ENCODE measurements at regions not wholly inside any gene's neighbourhood (a gene's known extent, or its start where the extent isn't known, plus 50 kb on each side); places are given as distances from the start of the nearest gene placed in this dataset.

- no peak for ATAC-seq (ENCODE audit: low read depth)
Observed at GRCh38 chr13:109665781-109666249, 120.6 kb downstream of the IRS2 start.

DNA sequence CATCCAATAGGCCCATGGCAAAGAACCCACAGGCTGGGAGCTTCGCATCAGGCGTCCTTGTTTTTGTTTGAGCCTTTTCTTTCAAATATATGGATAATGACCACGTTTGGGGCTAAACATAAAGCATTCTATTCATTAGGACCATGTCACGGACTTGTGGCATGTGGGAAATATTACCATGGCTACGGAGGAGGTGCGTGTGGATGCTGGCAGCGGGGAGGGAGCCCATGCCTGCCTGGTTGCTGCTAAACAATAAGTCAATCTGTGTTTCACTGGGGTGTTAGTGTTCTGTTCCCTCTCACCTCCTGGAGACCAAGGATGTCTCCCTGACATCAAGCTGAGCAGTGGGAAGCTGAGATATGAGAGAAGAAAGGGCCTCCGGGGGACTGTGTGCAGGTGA, 121.1 kb downstream of the IRS2 start:
- Mint-ChIP-seq H3K36me3 (no peaks in the 10 kb centered on the region), H3K9me3 (peaks cover 4% of the 10 kb centered on the region), H3K4me1 (no peaks in the 10 kb centered on the region), H3K4me3 (no peak overlapping the region), H3K27me3 (no peaks in the 10 kb centered on the region), H3K27ac (no peak overlapping the region)
- DNase-seq (ENCODE audit: low spot score in 2 of 2) = no peak
- ATAC-seq (ENCODE audit: low read depth) = no peak

More at GRCh38 chr13:109665781-109666249, 120.6 kb downstream of the IRS2 start:
- no peak overlapping the region for H3K4me3 Mint-ChIP-seq
- no peak overlapping the region for H3K27ac Mint-ChIP-seq
- H3K27me3 Mint-ChIP-seq = no peaks in the 10 kb centered on the region
- H3K4me1 Mint-ChIP-seq = no peaks in the 10 kb centered on the region
- peaks cover 4% of the 10 kb centered on the region for H3K9me3 Mint-ChIP-seq
- DNase-seq (ENCODE audit: low spot score in 2 of 2) = no peak
- H3K36me3 Mint-ChIP-seq = no peaks in the 10 kb centered on the region

- ATAC-seq (ENCODE audit: low read depth) = no peak
Observed at GRCh38 chr13:109657395-109657794, 129.0 kb downstream of the IRS2 start.

GRCh38 chr13:109656206-109656605, 130.2 kb downstream of the IRS2 start:
- ATAC-seq (ENCODE audit: low read depth) (no peak), DNase-seq (ENCODE audit: low spot score in 2 of 2) (no peak)
- Mint-ChIP-seq H3K27ac (no peak overlapping the region), H3K36me3 (no peaks in the 10 kb centered on the region), H3K9me3 (peaks cover 5% of the 10 kb centered on the region), H3K4me1 (no peaks in the 10 kb centered on the region), H3K27me3 (peaks cover 3% of the 10 kb centered on the region), H3K4me3 (no peak overlapping the region)

More at GRCh38 chr13:109657395-109657794, 129.0 kb downstream of the IRS2 start:
- no peaks in the 10 kb centered on the region for H3K36me3 Mint-ChIP-seq
- DNase-seq (ENCODE audit: low spot score in 2 of 2) = no peak
- H3K9me3 Mint-ChIP-seq = peaks cover 8% of the 10 kb centered on the region
- H3K27ac Mint-ChIP-seq = no peak overlapping the region
- peaks cover 3% of the 10 kb centered on the region for H3K27me3 Mint-ChIP-seq
- H3K4me3 Mint-ChIP-seq = no peak overlapping the region
- H3K4me1 Mint-ChIP-seq = no peaks in the 10 kb centered on the region

- Mint-ChIP-seq H3K4me1 (no peaks in the 10 kb centered on the region), H3K27me3 (peaks cover 3% of the 10 kb centered on the region), H3K36me3 (no peaks in the 10 kb centered on the region)
Observed at GRCh38 chr13:109655611-109656010, 130.8 kb downstream of the IRS2 start.

DNA sequence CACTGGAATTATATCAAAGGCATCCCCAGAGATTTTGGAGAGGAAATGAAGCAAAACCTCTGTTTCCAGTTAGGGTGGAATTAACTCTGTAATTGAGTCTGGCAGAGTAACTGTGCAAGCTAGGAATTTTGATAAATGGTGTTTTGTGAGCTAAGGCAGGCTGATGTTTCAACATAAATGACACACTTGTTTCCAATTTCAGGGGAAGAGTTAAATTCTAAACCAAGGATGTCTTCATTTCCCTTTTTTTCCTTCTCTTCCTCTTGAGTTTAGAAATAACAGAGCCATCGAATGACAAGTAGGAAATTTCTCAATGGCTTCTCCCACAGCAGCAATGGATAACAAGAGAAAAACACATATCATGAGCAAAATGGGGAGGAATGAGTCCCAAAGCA, 131.2 kb downstream of the IRS2 start:
- Mint-ChIP-seq H3K27ac (no peak overlapping the region), H3K27me3 (peaks cover 3% of the 10 kb centered on the region), H3K36me3 (no peaks in the 10 kb centered on the region), H3K4me1 (no peaks in the 10 kb centered on the region), H3K4me3 (no peak overlapping the region), H3K9me3 (peaks cover 5% of the 10 kb centered on the region)
- DNase-seq (ENCODE audit: low spot score in 2 of 2) (no peak), ATAC-seq (ENCODE audit: low read depth) (no peak)

More at GRCh38 chr13:109655611-109656010, 130.8 kb downstream of the IRS2 start:
- Mint-ChIP-seq H3K9me3 (peaks cover 5% of the 10 kb centered on the region), H3K27ac (no peak overlapping the region), H3K4me3 (no peak overlapping the region)
- no peak for ATAC-seq (ENCODE audit: low read depth)
- DNase-seq (ENCODE audit: low spot score in 2 of 2) = no peak

DNA sequence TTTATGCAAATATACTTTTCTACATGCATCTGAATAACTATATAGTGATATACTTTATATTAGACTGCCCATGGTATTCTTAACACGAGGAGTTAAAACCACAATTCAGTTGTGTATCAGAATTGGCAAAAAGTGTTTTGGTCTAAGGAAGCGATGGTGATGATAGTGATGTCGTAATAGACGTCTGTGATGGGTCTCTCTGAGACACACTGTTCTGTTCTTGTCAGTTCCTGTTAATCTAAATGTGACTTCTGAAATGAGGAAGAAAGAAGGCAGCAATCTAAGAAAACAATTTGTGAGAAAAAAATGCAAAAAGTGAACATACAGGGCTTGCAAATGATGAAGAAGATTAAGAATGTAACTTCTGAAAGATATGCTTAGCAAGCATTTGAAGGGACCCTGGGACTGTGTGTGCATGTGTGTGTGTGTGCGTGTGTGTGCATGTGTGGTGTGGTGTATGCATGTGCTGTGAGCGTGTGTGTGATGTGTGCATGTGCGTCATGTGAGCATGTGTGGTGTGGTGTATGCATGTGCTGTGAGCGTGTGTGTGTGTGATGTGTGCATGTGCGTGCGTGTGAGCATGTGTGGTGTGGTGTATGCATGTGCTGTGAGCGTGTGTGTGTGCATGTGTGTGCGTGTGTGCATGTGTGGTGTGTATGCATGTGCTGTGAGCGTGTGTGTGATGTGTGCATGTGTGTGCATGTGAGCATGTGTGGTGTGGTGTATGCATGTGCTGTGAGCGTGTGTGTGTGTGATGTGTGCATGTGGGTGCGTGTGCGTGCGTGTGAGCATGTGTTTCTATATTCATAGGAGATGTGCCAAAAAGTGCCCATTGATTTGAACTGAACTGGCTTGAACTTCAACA, 131.8 kb downstream of the IRS2 start:
- Mint-ChIP-seq H3K27ac (no peak overlapping the region), H3K9me3 (peaks cover 5% of the 10 kb centered on the region), H3K27me3 (peaks cover 3% of the 10 kb centered on the region), H3K4me3 (no peak overlapping the region), H3K4me1 (no peaks in the 10 kb centered on the region), H3K36me3 (no peaks in the 10 kb centered on the region)
- DNase-seq (ENCODE audit: low spot score in 2 of 2) = no peak
- ATAC-seq (ENCODE audit: low read depth) = no peak

- DNase-seq (ENCODE audit: low spot score in 2 of 2) (no peak), ATAC-seq (ENCODE audit: low read depth) (no peak)
- H3K36me3 Mint-ChIP-seq = peaks cover 2% of the 10 kb centered on the region
- no peaks in the 10 kb centered on the region for H3K4me1 Mint-ChIP-seq
- peaks cover 3% of the 10 kb centered on the region for H3K27me3 Mint-ChIP-seq
- peaks cover 8% of the 10 kb centered on the region for H3K9me3 Mint-ChIP-seq
- H3K4me3 Mint-ChIP-seq = no peak overlapping the region
- no peak overlapping the region for H3K27ac Mint-ChIP-seq
Observed at GRCh38 chr13:109652531-109652930, 133.9 kb downstream of the IRS2 start.

- peaks cover 8% of the 10 kb centered on the region for H3K9me3 Mint-ChIP-seq
Observed at GRCh38 chr13:109651854-109652253, 134.5 kb downstream of the IRS2 start.

DNA sequence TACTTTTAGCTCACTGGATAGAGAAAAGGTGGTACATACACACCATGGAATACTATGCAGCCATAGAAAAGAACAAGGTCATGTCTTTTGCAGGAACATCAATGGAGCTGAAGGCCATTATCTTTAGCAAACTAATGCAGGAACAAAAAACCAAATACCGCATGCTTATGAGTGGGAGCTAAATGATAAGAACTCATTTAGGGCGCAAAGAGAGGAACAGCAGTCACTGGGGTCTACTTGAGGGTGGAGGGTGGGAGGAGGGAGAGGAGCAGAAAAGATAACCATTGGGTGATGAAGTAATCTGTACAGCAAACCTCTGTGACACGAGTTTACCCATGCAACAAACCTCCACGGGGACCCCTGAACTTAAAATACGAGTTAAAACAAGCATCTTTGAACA, 135.1 kb downstream of the IRS2 start:
- Mint-ChIP-seq H3K27ac (no peak overlapping the region), H3K4me1 (no peaks in the 10 kb centered on the region), H3K9me3 (peaks cover 8% of the 10 kb centered on the region), H3K36me3 (peaks cover 2% of the 10 kb centered on the region), H3K4me3 (no peak overlapping the region), H3K27me3 (no peaks in the 10 kb centered on the region)
- no peak for ATAC-seq (ENCODE audit: low read depth)
- DNase-seq (ENCODE audit: low spot score in 2 of 2) = no peak

More at GRCh38 chr13:109651854-109652253, 134.5 kb downstream of the IRS2 start:
- Mint-ChIP-seq H3K4me1 (no peaks in the 10 kb centered on the region), H3K27me3 (no peaks in the 10 kb centered on the region), H3K27ac (no peak overlapping the region), H3K4me3 (no peak overlapping the region), H3K36me3 (peaks cover 2% of the 10 kb centered on the region)
- no peak for ATAC-seq (ENCODE audit: low read depth)
- DNase-seq (ENCODE audit: low spot score in 2 of 2) = no peak

- no peak overlapping the region for H3K27ac Mint-ChIP-seq
Observed at GRCh38 chr13:109650861-109651260, 135.5 kb downstream of the IRS2 start.

DNA sequence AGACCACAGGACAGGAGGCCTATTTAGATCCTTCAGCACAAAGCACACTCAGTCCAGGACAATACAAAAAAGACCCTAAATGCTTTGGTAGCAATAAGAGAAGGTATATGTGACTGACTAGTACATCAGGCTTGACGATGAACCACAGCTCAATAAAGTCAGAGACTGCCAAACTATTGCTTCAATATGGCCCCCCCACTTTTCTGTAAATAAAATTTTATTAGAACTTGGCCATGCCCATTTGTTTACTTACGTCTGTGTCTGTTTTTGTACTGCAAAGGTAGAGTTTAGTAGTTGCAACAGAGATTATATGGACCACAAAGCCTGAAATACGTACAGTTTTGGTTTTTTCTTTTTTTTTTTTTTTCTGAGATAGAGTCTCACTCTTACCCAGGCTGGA, 136.7 kb downstream of the IRS2 start:
- Mint-ChIP-seq H3K4me3 (no peak overlapping the region), H3K9me3 (peaks cover 7% of the 10 kb centered on the region), H3K27me3 (peaks cover 3% of the 10 kb centered on the region), H3K36me3 (peaks cover 2% of the 10 kb centered on the region), H3K27ac (no peak overlapping the region), H3K4me1 (peaks cover 2% of the 10 kb centered on the region)
- ATAC-seq (ENCODE audit: low read depth) (no peak), DNase-seq (ENCODE audit: low spot score in 2 of 2) (no peak)

More at GRCh38 chr13:109650861-109651260, 135.5 kb downstream of the IRS2 start:
- Mint-ChIP-seq H3K4me1 (no peaks in the 10 kb centered on the region), H3K9me3 (peaks cover 8% of the 10 kb centered on the region), H3K36me3 (peaks cover 2% of the 10 kb centered on the region), H3K27me3 (no peaks in the 10 kb centered on the region), H3K4me3 (no peak overlapping the region)
- no peak for DNase-seq (ENCODE audit: low spot score in 2 of 2)
- no peak for ATAC-seq (ENCODE audit: low read depth)

DNA sequence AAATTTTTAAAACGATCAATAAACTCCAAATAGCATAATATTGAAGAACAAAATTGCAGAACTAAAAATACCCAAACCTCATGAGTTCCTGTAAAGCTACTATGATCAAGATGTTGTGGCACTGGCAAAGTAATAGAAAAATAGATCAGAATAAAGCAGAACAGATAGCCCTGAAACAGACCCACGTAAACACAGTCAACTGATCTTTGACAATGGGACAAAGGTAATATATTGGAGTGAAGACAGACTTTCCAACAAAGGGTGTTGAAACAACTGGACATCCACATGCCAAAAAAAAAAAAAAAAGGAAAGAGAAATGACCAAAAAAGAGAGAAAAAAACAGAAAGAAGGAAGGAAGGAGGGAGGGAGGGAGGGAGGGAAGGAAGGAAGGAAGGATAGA, 138.7 kb downstream of the IRS2 start:
- DNase-seq (ENCODE audit: low spot score in 2 of 2) (no peak), ATAC-seq (ENCODE audit: low read depth) (no peak)
- Mint-ChIP-seq H3K4me3 (no peak overlapping the region), H3K4me1 (peaks cover 2% of the 10 kb centered on the region), H3K27ac (no peak overlapping the region), H3K27me3 (peaks cover 3% of the 10 kb centered on the region), H3K9me3 (peaks cover 6% of the 10 kb centered on the region), H3K36me3 (peaks cover 2% of the 10 kb centered on the region)

DNA sequence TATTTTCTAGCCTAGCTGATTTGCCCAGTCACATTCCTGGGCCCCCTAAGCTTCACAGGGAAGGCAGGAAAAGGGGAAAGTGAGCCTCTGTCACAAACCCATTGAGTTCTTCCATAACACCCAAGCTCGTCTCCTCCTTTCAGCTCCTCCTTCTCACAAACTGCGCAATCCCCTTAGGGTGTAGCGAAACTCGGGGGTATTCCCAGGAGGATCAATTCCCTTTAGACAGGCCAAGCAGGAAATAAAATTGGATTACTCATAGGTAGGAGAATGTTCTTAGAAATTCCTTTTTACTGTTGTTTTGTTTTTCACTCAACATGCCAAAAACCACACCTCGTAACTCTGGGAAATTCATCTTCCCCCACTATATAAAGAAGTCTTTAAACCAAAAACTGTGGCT, 139.3 kb downstream of the IRS2 start:
- peaks cover 2% of the 10 kb centered on the region for H3K36me3 Mint-ChIP-seq
- no peak overlapping the region for H3K27ac Mint-ChIP-seq
- H3K27me3 Mint-ChIP-seq = peaks cover 3% of the 10 kb centered on the region
- ATAC-seq (ENCODE audit: low read depth) (no peak), DNase-seq (ENCODE audit: low spot score in 2 of 2) (no peak)
- peaks cover 6% of the 10 kb centered on the region for H3K9me3 Mint-ChIP-seq
- H3K4me1 Mint-ChIP-seq = peaks cover 2% of the 10 kb centered on the region
- no peak overlapping the region for H3K4me3 Mint-ChIP-seq

- H3K27ac Mint-ChIP-seq = no peak overlapping the region
- H3K4me3 Mint-ChIP-seq = no peak overlapping the region
- peaks cover 3% of the 10 kb centered on the region for H3K27me3 Mint-ChIP-seq
- H3K9me3 Mint-ChIP-seq = peaks cover 7% of the 10 kb centered on the region
- DNase-seq (ENCODE audit: low spot score in 2 of 2) = no peak
- no peak for ATAC-seq (ENCODE audit: low read depth)
- peaks cover 2% of the 10 kb centered on the region for H3K4me1 Mint-ChIP-seq
- peaks cover 2% of the 10 kb centered on the region for H3K36me3 Mint-ChIP-seq
Observed at GRCh38 chr13:109646423-109646822, 140.0 kb downstream of the IRS2 start.
